GM18907 (cell line): ENCODE measurements at regions not wholly inside any gene's neighbourhood (a gene's known extent, or its start where the extent isn't known, plus 50 kb on each side); places are given as distances from the start of the nearest gene placed in this dataset.

Experiments used
- ATAC-seq: cut with Tn5 transposase; IDR thresholded peaks from one replicate; pipeline ENCODE4 v1.9.1; 2021; ENCODE audit warnings: mild to moderate bottlenecking, moderate library complexity; ENCODE audit not compliant: unreplicated experiment

DNA sequence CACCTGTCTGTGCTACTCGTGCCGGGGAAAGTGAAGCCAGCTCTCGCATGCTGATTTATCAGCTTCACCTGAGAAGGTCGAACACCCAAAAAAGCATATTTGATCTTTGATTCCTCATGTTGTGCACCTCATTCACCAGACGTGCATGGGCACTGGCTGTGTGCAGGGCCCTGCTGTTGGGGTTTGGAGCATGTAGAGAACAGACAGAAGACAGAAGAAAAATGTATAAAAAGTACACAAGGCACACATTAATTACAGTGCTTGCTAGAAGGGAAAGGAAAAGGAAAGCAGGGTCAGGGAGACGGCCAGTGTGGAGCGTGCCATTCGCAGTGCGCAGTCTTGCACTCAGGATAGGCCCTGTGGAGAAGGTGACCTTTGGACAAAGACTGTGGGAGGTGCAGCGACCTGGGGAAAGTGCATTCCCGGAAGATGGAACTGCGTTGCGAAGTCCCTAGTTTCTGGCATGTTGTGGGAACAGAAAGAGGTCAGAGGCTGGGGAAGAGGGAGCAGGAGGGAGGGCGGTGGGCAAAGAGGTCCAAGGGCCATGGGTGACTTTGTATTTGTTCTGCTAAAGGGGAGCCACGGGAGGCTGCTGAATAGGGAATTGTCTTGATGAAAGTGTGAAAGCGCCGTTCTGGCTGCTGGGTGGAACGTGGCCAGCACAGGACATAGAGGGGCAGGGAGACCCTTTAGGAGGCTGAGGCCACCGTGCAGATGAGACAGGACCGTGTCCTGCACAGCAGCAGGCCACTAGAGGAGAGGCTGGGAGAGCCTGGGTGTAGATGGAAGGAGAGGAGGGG is 232.8 kb downstream of the GLRX3 start:
- no peak for ATAC-seq

DNA sequence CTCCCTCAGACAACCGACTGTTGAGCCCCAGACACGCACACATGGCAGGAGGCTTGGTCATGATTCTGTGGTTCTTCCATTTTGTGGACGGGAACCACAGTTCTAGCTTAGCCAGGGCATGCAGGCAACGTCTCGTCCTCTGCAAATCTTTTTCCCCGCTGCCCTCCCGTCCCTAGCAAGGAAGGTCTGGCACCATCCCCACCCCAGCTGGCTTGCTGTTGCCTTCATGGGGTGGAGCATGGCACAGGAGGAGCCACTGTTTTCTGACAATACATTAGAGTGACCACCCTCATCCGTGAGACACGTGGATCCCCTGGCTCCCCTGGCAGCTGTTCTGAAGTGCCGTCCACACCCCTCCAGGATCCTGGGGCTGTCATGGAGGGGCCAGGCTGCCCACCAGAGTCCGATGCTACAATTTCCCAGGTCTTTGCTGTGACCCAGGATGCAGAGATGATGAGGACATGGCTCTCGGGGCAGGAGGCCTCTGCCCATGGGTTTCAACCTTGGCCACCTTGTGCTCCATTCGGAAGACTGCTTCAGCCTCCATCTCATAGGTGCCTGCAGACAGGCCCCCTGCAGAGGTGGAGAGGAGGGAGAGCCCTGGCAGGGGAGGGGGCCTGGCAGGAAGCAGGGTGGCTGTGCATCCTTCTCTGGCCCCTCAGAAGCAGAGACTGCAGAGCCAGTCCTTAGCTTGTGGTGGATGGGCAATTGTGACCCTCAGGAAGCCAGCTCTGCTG is 233.6 kb downstream of the GLRX3 start:
- ATAC-seq = no peak

DNA sequence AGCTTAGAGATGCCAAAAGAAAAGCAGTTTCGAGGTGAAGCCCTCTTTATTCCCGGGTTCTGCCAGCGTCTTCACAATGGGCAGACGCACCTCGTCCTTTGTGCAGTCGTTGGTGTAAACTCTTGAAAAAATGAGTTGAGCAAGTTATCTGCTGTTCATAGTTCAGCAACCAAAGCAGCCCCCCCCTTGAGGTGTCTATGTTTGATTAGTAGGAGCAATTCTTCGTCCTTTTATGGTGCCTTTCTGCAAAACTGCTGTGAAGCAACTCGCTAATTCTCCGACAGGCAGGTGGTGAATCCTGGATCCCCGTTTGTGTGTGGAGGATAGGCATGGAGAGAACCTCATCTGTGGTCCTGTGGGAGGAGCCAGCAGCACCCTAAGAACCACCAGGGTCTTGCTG is 234.5 kb downstream of the GLRX3 start:
- no peak for ATAC-seq

DNA sequence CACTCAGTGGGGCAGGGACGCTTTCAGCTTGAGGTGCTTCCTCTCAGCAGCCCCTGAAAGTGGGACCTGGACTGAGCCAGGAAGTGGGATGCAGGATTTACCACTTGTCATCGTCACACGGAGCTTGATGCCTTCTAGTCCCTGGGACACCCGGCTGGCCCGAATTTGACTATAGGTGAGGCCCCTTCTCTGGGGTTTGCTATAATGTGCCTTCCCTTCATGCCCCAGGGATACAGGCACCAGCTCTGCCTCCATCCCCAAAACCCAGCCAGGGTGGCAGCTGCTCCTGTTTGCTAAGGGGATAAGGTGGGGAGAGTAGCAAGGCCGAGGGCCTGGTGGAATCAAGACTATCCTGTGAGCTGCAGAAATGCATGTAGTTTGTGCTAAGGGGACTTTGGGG is 235.0 kb downstream of the GLRX3 start:
- ATAC-seq = no peak

GRCh38 chr10:130371666-130372065 is 235.5 kb downstream of the GLRX3 start:
- no peak for ATAC-seq

DNA sequence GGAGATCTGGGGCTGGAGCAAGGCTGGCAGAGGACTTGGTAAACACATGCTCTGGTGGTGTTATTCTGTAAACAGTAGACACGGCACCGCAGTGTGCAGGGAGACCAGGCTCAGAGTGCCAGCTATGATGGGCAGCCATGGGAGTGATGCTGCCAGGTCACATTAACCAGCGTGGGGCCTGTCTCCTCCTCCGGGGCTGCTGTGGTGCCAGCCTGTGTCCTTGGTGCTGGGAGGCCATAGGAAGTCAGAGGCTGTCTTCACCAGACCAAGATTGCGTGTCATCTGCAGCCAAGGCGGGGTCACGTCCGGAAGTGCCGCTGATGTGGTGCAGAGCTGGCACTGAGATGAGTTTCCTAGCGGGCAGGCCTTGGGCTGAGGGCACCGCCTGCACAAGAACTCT is 236.0 kb downstream of the GLRX3 start:
- ATAC-seq = no peak

- ATAC-seq = no peak
Observed at GRCh38 chr10:130372866-130373265, 236.7 kb downstream of the GLRX3 start.

- no peak for ATAC-seq
Observed at GRCh38 chr10:130377986-130378540, 241.9 kb downstream of the GLRX3 start.

- ATAC-seq = no peak
Observed at GRCh38 chr10:130378556-130379400, 242.6 kb downstream of the GLRX3 start.

- no peak for ATAC-seq
Observed at GRCh38 chr10:130380056-130380455, 243.9 kb downstream of the GLRX3 start.

DNA sequence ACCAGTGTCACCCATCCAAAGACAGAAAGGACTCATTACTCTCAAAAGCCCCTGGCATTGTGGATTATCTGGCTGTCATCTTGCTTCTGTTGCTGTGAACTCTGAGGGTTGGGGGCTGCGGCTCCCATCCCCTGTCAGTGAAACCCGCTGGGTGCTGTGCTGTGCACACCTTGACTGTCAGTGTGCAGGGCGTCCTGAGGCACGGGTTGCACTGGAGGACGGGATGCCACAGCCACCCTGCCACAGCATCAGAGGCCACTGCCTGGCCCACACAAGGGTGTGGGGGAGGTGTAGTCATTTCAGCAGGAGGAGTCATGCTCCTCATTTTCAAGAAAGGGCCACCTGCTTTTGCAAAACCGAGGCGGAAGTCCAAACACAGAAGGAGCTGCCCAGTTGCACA is 245.8 kb downstream of the GLRX3 start:
- no peak for ATAC-seq

DNA sequence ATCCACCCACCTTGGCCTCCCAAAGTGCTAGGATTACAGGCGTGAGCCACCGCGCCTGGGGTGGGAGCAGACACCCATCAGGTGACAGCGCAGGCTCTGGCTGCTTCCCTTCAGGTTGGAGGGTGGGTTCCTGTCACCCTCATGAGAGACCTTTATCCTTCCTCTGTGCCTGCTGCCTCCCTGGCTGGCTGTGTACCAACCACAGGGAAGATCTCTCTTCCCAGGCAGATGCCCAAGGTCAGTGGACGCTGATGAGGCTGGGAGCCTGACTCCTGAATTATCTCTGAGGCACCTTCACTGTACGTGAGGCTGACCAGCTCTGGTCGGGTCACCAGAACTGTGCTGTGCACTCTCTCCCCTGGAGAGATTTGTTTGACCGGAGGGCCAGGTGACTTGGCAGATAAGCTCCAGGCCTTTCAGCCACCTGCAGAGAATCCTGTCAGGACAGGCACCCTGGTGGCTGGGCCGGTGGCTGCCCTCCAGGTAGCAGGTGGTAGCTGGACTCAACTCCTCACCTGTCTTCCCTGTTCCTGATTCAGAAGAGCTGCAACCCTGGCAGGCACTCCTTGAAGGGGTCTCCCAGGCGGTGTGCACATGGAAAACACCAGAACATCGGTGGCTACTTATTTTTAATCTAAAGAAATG is 251.9 kb downstream of the GLRX3 start:
- ATAC-seq = no peak

DNA sequence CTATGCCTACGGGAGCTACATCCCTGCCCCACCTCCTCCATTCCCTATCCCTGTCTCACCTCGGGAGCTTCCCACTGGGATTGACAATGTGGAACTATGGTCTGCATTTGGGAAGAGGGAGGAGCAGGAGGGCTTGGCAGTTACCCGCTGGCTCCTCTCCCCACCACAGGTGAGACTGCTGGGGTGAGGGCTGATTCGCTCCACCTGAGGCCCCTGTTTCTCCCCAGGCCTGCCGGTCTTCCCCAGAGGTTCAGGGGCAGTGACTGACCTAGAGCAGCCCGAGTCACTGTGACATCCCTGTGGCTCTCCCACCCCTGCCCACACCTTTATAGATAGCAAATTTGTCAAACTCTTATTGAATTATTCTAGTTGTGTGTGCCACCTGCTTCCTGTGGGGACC is 252.6 kb downstream of the GLRX3 start:
- ATAC-seq = no peak

- ATAC-seq = no peak
Observed at GRCh38 chr10:130389906-130390305, 253.7 kb downstream of the GLRX3 start.

GRCh38 chr10:130392031-130392430 is 255.8 kb downstream of the GLRX3 start:
- ATAC-seq = no peak

GRCh38 chr10:130393342-130393741 is 257.2 kb downstream of the GLRX3 start:
- ATAC-seq = no peak

- ATAC-seq = no peak
Observed at GRCh38 chr10:130394832-130395231, 258.6 kb downstream of the GLRX3 start.

GRCh38 chr10:130395248-130395936 is 259.2 kb downstream of the GLRX3 start:
- no peak for ATAC-seq

DNA sequence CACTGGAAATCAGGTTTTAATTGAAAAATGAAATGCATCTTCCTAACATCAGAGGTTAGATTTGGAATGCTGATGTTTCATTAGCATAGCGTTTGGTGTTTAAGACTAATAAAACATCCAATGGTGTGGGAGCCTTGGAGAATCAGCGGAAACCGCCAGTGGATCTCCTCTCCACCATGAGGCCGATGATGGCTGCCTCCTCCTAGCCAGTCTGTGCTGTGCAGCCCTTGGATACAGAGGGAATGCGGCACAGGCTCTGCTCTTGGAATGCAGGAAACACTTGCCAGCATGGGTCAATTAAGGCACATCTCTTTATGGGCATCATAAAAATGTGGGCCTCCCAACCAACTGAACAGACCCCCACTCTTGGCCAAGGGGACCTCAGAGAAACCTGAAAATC is 259.9 kb downstream of the GLRX3 start:
- ATAC-seq = no peak
